Stimulated activated CD8-positive, alpha-beta memory T cell treated with anti-CD3 and anti-CD28 coated beads, Interleukin-2, amount 100 ng/mL, for 1 hour (primary cell): ENCODE measurements at regions not wholly inside any gene's neighbourhood (a gene's known extent, or its start where the extent isn't known, plus 50 kb on each side); places are given as distances from the start of the nearest gene placed in this dataset.

Experiments used
- DNase-seq, 2 donors: peaks; one replicate each; pipeline ENCODE4 v3.0.0-alpha.2; 2020; ENCODE audit warnings: low read depth in 2 of 2

DNA sequence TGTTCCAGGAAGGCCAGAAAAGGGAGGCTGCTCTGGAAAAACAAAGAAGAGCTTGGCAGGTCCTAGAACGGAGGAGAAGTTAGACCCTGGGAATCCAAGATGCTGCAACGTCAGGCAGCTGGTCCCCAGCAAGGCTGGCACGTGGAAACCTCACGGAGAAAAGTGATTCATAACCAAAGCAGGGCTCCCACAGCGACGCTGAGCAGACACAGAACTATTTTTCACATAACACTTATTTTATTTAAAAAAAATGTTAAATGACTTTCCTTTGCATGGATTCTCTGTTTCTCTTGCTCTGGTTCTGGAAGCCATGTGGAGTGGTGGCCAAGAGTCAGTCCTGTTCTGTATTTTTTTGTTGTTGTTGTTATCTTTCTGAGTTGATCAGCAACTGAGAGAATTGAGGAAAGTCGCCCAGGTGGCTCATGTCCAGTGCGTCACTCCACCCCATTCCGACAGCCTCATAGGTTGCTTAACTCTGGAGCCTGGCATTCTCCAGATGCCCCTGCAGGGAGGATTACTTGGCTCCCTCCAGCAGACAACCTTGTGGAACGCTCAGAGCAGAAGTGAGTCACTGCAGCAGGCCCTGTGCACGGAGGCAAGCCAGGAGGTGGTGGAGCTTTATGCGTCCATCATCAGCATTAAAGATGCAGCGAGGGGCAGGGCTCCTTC, 229.9 kb upstream of the HDAC4 start:
- DNase-seq: no peak

DNA sequence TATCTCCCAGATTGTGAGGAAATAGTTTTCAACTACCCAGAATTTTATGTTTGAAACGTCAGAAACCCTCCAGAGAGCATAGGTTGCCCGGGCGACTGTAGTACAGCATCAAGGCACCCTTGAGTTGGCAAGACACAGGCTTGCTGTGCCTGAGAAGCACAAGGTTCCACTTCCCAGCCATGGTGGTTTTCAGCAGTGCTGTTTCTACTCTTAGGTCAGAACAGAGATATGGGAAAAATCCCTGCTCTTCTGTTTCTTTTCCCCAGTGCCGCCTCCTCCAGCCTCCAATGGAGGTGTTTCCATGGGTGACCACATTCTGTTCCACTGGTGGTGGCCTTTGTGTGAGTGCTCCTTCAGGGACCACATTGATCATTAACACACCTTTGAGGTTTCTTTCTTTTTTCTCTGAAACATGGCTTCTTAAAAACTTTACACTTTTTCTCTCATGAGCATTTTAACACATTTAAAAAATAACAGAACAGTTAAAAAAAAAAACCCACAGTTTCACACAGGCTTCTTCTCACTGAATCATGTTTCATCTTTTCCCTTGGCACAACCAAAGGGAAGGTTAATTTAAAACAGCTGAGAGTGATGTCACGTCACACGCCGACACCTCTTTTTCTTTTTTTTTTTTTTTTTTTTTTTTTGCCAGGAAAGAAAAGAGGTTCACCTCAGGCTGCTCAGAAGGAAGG, 229.3 kb upstream of the HDAC4 start:
- no peak for DNase-seq

DNA sequence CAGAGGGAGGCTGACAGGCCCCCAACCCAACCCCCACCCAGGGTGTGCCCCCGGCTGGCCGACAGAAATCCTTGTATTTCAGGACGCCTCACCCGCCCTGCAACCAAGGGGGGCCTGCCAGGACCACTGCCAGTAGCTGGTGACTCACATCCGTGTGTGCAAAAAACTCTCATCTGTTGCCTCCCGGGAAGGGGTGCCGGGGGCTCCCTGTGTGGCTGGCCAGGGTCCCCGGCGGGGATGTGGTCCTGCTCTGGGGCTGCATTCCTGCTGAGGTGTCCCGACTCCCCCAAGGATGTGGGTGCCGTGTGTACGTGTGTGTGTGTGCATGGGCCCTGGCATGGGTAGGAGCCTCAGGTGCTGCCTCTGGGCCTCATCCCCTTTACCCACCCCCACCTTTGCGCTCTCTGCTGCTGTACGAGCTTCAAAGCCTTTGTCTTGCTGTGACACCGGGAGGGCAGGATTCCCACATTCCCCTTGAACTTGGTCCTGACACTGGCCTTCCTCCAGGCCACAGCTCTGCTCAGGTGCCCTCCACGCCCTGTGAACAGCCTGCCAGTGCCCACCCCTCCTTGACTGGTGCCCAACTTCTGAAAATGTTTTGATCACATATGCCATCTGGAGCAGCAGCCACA, 226.3 kb upstream of the HDAC4 start:
- no peak for DNase-seq

DNA sequence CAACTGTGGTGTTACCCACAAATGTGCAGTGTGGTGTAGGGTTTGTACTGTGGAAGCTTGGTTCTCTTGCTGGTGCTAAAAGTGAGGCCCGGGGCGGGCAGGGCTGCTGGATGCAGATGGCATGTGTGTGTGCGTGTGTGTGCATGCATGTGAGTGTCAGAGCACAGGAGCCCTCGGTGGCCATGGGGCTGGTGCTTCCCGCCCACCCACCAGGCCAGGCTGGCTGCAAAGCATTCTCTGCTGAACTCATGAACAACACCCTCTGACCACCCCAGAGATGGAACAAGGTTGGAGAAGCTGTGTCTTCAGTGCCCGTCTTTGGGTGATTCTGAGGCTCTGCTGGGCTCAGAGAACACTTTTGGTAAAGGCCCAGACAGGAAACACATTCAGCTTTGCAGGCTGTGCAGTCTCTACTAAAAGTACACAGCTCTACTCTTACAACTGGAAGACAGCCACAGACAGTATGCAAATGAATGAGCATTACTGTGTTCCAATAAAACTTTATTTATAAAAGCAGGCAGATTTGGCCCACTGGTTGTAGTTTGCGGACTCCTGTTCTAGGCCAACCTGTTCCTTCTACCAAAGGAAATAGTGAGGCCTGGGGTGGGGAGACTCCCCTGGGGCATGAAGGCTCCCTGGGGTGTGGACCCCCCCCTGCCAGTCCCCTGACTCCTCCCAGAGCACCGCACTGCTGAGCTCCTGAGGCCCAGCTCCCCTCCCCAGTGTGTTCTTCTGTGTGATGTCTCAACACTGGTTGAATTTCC, 225.3 kb upstream of the HDAC4 start:
- no peak for DNase-seq

DNA sequence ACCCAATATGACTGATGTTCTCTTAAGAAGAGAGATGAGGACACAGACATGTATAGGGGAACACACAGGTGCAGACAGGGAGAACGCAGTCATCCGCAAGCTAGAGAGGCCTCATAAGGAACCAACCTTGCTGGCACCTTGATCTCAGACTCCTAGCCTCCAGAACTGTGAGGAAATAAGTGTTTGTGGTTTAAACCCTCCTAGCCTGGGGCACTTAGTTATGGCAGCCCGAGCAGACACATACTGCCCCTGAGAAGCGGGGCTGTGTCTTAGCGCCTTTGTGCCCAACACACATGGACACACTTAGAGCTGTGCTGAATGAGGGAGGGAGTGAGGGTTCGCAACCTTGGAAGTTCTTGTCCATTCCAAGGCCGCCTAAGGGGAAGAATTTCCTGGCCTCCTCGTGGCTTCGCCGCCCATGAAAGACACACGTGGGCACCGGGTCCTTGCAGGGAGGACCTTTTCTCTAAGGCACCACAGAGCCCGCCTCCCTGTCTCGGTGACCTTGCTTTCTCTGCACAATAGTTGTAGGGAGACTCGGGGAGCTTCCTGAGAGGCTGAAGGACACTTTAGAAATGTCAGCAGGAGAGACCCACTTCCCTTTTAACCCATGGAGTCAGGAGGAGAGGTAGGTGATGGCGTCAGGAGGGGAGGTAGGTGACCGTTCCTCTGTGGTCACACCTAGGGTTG, 224.5 kb upstream of the HDAC4 start:
- DNase-seq: no peak

DNA sequence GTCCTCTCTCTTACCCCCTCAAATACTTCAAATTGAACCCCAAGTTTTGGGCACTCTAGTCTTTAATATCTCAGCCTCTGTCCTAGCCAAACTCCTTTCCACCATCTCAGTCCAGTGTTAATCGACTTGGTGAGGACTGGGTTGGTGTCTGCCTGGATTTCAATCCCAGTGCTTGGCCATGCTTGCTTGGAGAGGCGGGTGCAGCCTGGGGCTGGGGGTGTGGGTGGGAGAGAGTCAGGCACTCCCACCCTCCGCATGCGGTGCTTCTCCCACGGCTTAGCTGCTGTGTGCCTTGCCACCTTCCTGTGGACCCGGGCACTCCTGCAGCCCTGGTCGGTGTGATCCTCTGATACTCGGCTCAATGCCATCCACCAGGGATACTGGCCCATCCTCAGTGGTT, 220.8 kb upstream of the HDAC4 start:
- no peak for DNase-seq

DNA sequence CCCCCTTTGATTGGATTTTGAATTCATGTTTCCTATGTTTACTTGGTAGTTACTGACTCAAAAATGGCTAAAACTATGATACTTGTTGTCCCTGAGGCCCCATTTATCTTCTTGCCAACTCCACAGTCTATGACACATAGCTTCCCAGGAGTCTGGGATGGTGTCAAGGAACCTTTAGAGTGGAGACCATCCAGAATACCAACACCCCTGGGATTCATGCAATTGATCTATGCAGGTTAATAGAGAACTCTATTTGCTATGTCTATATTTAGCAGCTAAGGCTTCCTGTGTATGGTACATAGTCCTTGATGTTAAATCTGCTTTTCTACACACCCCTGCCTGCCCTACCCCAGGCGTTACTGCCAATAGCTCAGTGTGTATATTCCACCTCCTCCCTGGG, 218.5 kb upstream of the HDAC4 start:
- DNase-seq: no peak

DNA sequence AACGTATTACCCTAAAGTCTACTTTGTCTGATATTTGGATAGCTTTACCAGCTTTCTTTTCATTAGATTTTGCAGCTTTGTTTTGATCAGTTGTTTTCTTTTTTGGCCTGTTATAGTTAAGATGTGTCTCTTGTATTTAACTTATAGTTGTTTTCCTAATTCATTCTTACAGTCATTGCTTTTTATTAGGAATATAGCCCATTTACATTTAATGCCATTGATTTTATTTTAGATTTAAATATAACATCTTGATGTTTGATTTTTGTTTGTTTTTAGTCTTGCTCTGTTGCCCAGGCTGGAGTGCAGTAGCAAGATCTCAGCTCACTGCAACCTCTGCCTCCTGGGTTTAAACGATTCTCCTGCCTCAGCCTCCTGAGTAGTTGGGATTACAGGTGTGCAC, 215.9 kb upstream of the HDAC4 start:
- DNase-seq: no peak

DNA sequence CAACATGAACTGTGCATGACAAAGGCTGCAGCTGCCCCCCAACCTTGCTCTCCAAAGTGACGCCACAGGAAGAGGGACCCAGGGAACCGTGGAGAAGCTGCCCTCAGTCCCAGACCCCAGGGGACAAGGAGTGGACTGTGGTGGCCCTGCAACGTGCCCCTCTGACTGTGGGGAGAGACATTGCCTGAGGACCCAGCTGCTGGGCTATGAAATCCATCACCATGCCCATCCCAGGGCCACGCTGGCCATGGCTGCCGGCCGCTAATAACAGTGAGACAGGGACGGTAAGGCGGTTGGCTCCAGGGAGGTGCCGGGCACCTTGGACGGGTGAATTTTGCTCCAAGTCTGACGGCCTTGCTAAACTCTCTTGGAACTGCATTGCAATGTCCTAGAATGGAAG, 211.3 kb upstream of the HDAC4 start:
- DNase-seq: no peak

DNA sequence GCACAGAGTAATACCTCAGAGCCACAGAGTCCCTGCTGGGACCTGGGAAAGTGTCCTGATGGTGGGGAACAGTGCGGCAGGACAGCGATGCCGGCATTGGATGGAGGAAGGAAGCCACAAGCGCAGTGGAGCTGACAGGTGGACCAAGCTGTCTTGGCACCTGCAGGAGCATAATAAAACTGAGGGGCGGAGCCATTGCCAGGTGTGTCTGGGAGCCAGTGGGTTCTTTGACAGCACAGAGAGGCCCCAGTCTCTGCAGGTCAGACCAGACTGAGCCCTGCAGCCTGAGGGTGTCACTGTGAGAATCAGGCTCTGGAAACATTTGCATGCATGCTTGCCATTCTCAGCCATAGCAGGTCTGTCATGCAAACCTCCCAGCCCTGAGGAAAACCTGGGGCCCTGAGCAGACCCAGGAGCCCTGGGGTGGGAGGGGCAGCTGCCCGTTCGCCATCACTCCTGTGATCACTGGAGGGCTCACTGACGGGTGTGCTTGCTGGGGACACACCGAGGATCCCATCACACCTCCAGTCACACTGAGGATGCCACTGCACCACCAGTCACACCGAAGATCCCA, 210.5 kb upstream of the HDAC4 start:
- no peak for DNase-seq

DNA sequence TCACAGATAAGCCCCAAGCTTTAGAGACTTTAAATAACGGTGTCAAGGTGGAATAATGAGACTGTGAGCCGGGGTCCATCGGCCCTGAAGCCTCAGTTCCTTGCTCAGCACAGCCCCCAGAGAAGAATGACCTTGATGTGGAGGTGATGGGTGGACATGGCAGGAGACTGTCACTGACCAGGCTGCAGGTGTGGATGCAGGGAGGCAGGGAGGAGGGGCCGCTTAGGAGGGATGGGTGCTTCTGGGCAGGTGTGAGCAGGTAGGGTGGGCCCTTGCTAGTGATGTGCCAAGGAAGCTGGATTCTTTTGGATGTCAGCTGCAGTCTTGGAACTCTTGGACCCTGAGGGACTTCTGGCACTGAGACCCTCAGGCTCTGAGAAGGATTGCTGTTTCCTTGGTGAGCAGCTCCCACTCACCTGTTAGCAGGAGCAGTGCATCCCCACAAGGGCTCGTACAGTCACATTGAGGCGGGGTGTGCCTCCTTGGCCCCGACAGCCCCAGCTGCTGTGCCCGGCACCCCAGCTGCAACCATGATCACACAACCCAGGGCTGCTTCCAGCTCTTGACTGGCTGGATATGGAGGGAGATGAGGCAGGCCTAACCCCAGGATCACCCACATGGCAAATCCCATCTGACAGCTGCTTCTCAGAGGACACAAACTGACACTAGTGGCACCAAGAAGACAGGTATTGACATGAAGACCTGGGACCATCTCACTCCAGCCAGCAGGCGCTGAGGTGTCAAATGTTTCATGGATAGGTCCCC, 209.8 kb upstream of the HDAC4 start:
- DNase-seq: no peak

DNA sequence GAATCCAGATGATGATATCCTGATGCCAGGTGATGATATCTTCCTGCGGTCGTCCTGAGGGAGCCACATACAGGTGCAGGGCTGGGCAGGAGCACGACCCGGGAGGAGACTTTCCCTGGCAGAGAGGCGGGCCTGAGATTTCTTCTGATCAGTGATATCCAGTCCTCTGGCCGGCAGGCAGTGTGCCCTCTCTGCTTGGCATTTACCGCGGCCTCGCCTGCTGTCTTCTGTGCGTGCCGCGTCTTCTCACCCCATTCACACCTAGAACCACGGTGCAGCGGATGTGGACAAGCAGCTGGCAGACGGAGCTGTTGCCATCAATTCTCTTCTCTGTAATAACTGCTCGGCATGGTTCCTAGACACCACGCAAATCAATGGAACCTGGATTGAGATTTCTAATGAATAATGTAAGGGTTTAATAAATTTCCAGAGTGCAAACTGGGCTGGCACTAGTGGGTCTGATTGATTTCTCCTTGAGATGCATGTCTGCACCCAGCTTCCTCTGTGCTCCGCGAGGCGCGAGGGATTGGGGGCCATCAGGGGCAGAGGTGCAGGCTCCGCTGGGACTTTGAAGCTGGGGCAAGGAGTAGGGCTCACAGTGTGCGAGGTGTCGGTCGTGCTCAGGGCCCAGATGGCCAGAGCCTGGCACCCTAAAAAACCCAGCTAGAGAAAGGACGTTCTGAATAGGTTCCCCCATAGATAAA, 208.9 kb upstream of the HDAC4 start:
- no peak for DNase-seq

DNA sequence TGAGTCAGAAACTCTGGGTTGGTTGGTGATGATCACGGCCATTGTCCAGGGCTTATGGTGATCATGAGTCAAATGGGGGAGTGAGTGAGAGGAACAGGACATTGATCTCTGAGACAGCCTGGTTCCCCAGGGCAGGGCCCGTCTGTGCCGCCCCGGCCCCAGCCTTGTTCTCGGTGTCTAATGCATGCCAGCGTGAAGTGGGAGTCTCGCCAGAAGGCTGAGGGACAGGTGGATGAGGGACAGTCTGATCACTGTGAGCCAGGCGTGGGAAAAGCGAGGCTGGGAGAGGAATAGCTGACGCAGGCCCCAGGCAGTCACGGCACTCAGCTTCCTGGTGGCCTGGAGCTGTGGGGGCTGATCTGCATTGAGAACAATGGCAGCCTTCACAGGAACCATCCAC, 208.3 kb upstream of the HDAC4 start:
- DNase-seq: no peak

DNA sequence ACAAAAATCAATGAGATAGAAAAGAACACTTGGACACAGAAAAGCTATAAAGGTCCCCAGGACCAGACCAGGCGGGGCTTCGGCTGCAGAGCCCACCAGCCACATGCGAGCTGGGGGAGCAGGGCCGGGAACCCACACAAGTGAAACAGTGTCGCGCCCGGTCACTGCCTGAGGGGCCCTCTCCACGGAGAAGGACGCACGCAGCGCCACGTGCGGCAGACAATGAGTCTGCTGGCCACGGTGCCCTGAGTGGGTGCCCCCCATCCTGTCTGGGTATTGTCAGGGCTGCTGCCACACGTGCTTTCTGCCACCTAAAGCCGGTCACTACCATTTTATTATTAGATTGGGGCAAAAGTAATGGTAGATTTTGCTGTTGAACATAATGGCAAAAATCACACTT, 207.9 kb upstream of the HDAC4 start:
- no peak for DNase-seq

DNA sequence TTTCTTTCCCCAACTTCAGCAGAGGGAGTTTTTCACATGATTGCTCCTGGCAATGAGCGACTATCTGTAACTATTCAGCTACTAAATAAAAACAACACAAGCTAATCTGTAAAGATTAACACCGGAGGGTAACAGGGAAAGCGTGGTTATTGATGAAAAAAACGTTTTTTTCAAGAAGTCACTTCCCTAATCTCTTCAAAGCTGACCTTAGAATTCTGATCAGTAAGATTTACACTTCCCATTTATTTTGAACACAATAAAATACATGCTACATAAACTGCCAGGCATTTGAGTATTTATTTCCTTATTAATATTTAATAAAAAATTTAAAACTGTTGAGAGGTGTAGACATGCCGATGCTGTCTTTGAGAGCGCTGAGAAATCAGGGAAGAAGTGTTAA, 207.4 kb upstream of the HDAC4 start:
- no peak for DNase-seq

DNA sequence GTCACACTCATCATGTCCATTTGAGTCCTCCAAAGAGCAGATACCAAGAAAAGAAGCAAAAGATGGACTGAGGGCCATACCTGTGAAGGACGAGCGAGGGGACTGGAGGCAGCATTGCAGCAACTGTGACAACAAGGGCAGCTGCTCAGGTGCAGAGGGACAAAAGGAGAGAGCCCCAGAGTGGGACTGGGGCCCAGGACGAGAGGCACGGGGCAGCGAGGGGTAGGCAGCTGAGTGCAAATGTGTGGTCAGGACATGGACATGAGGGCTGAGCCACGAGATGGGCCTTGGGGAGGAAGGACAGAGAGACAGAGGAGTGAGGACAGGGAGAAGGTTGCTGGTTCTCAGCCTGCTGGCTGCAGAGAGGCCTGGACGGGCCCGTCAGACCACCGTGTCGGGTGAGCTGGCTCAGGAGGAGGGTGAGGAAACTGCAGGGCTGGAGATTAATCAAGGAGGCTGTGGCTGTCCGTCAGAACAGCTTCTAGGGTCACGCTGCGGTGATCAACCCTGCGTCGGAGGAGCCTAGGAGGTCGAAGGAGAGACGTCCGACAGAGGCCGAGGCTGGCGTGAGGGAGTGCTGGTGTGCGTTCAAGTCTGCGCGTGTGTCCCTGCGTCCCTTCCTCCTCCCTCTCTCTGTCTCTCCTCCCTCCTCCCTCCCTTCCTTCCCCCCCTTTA, 206.8 kb upstream of the HDAC4 start:
- no peak for DNase-seq

DNA sequence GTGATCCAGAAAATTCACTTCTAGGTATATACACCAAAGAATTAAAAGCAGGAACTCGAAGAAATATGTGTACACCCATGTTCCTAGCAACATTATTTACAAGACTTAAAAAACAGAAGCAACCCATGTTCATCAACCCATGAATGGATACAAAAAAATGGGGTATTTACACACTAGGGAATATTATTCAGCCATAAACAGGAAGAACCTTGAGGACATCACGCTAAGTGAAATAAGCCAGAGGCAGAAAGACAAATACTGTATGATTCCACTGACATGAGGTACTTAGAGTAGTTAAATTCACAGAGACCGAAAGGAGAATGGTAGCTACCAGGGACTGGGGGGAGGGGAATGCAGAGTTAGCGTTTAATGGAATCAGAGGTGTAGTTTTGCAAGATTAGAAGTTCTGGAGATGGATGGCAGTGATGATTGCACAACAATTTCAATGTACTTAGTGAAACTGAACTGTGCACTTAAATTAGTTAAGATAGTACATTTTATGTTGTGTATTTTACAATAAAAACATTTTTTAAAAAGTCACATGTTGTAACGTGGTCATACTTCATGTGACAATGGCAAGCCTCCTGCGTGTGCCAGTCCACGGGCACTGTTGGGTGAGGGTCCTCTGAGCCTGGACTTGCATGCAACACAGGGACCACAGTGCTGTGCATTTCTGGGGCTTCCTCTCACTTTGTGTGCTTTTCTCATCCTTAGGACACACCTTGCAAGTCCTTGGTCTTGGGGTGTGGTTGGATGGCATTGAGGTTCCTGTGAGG, 206.1 kb upstream of the HDAC4 start:
- no peak for DNase-seq

DNA sequence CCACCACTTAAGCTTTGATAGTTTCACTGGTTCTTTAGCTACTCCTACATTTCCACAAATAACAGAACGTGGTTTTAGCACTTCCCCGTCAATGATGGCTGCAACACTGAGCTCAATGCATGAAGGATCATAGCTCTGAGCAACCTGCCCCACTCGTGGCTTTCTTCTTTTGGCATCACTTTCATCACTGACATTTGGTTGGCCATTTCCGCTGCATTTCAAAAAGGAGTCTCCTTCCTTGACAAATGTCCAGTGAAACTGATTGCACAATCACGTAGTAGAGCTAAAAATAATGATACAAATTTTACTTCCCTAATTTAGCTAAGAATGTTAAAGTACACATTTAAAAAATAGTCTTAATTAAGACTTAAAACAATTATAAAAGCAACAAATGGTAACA, 205.2 kb upstream of the HDAC4 start:
- DNase-seq: no peak

DNA sequence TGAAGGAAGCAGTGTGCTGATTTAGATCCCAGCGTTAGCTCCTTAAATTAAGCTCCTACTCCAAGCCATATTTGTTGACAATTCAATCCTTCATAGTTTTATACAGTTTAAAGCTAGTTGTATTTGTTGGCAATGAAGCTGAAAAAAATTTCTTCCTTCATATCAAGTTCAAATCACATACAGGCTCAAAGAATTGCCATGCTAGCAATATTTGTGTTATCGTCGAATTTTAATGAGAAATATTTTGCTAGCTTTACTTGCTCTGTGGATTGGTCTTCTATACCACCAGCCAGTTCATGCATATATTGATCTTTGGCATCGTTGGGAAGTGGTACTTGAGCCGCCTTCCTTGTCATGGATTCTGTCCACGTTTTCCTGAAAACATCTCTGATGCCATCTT, 204.6 kb upstream of the HDAC4 start:
- DNase-seq: no peak
